Neural cell (in vitro differentiated cells): ENCODE measurements at regions not wholly inside any gene's neighbourhood (a gene's known extent, or its start where the extent isn't known, plus 50 kb on each side); places are given as distances from the start of the nearest gene placed in this dataset.

ENCODE experiments used
- EP300 ChIP-seq: fragments of 450-650 bp; conservative IDR thresholded peaks from 2 replicates; pipeline ENCODE4 v1.6.1; 2014; ENCODE audit warnings: antibody characterized with exemption, mild to moderate bottlenecking, moderate library complexity; ENCODE audit not compliant: poor library complexity, severe bottlenecking
- EZH2 ChIP-seq: fragments of 200-600, 300-800 bp; shearing (Covaris generic), sonication (generic); IDR thresholded peaks from 2 replicates; pipeline ENCODE4 v1.6.1; 2014; ENCODE audit warnings: antibody characterized with exemption, low read length, borderline replicate concordance, mild to moderate bottlenecking; ENCODE audit not compliant: insufficient read depth, poor library complexity, severe bottlenecking
- TF ChIP-seq, protein P1 (sequence below): fragments of 450-650 bp; IDR thresholded peaks from 2 replicates; pipeline ENCODE4 v1.5.1; 2014; ENCODE audit warnings: antibody characterized with exemption, mild to moderate bottlenecking, moderate library complexity; ENCODE audit not compliant: poor library complexity, severe bottlenecking
- TF ChIP-seq, protein P2 (sequence below): IDR thresholded peaks from 2 replicates; pipeline ENCODE4 v1.6.1; 2012; ENCODE audit warnings: borderline replicate concordance

GRCh38 chr3:1010228-1010627 lies 82.6 kb upstream of the CNTN6 start:
- TF ChIP-seq, protein P1, sequence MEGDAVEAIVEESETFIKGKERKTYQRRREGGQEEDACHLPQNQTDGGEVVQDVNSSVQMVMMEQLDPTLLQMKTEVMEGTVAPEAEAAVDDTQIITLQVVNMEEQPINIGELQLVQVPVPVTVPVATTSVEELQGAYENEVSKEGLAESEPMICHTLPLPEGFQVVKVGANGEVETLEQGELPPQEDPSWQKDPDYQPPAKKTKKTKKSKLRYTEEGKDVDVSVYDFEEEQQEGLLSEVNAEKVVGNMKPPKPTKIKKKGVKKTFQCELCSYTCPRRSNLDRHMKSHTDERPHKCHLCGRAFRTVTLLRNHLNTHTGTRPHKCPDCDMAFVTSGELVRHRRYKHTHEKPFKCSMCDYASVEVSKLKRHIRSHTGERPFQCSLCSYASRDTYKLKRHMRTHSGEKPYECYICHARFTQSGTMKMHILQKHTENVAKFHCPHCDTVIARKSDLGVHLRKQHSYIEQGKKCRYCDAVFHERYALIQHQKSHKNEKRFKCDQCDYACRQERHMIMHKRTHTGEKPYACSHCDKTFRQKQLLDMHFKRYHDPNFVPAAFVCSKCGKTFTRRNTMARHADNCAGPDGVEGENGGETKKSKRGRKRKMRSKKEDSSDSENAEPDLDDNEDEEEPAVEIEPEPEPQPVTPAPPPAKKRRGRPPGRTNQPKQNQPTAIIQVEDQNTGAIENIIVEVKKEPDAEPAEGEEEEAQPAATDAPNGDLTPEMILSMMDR, result no peak
- TF ChIP-seq EP300 (no peak), EZH2 (no peak)
- TF ChIP-seq, protein P2, sequence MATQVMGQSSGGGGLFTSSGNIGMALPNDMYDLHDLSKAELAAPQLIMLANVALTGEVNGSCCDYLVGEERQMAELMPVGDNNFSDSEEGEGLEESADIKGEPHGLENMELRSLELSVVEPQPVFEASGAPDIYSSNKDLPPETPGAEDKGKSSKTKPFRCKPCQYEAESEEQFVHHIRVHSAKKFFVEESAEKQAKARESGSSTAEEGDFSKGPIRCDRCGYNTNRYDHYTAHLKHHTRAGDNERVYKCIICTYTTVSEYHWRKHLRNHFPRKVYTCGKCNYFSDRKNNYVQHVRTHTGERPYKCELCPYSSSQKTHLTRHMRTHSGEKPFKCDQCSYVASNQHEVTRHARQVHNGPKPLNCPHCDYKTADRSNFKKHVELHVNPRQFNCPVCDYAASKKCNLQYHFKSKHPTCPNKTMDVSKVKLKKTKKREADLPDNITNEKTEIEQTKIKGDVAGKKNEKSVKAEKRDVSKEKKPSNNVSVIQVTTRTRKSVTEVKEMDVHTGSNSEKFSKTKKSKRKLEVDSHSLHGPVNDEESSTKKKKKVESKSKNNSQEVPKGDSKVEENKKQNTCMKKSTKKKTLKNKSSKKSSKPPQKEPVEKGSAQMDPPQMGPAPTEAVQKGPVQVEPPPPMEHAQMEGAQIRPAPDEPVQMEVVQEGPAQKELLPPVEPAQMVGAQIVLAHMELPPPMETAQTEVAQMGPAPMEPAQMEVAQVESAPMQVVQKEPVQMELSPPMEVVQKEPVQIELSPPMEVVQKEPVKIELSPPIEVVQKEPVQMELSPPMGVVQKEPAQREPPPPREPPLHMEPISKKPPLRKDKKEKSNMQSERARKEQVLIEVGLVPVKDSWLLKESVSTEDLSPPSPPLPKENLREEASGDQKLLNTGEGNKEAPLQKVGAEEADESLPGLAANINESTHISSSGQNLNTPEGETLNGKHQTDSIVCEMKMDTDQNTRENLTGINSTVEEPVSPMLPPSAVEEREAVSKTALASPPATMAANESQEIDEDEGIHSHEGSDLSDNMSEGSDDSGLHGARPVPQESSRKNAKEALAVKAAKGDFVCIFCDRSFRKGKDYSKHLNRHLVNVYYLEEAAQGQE, result no peak
